ENCODE measurements at regions not wholly inside any gene's neighbourhood (a gene's known extent, or its start where the extent isn't known, plus 50 kb on each side); places are given as distances from the start of the nearest gene placed in this dataset.

DNA sequence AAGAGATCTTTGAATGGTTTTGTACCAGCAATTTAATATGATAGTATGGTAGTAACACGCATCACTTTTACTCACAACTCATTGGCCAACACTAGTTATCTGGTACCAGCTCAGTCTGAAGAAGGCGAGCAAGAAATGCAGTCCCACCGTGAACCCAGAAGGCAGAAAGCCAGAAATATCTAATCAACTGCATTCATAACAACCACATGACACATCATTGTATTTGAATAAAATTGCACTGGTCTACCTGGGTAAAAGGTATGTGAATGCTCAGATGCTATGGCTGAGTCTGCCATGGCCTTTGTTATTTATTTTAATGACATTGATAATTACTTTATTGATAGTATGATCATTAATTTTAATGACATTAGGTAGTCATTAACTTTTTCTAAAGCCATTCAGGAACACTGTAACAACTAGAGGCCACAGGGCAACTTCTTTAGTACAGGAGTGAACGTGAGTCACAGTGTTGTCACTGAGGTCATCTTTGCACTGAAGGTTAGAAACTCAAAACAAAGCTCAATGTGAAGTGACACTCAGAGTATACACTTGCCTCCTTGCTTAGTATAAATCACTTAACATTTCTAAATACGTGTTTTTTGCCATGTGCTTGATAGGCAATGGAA, 475.6 kb upstream of the TNP1 start:
- DNase-seq (ENCODE audit: low read depth), result no peak

- no peak for DNase-seq (ENCODE audit: low read depth)
Measured at GRCh38 chr2:217334561-217334960, 474.7 kb upstream of the TNP1 start.

DNA sequence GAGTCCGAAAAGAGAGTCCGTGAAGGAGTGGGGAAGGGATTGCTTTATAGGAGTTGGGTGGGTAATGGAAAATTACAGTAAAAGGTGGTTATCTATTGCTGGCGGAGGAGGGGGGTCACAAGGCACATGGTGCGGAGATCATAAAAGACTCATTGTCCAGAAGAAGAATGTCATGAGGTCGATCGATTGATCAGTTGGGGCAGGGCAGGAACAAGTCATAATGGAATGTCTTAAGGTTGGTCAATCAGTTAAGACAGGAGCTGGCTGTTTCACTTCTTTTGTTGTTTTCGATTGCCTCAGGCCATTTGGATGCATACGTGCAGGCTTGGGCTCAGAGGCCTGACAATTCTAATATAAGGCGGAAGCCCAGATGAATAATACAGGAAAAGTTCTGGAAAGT, 473.0 kb upstream of the TNP1 start:
- no peak for DNase-seq (ENCODE audit: low read depth)

DNA sequence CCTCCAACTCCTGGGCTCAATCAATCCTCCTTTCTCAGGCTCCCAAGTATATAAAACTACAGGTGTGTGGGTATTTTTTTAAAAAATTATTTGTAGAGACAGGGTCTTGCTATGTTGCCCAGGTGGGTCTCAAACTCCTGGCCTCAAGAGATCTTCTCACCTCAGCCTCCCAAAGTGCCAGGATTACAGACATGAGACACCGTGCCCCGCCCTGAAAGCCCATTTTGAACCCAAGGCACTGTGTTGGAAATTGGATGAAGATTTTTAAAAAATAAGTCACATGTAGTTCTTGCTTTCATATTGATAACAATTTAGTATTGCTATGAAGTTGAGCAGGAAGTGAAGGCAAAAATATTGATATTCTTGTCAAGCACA, 472.5 kb upstream of the TNP1 start:
- DNase-seq (ENCODE audit: low read depth), result no peak

DNA sequence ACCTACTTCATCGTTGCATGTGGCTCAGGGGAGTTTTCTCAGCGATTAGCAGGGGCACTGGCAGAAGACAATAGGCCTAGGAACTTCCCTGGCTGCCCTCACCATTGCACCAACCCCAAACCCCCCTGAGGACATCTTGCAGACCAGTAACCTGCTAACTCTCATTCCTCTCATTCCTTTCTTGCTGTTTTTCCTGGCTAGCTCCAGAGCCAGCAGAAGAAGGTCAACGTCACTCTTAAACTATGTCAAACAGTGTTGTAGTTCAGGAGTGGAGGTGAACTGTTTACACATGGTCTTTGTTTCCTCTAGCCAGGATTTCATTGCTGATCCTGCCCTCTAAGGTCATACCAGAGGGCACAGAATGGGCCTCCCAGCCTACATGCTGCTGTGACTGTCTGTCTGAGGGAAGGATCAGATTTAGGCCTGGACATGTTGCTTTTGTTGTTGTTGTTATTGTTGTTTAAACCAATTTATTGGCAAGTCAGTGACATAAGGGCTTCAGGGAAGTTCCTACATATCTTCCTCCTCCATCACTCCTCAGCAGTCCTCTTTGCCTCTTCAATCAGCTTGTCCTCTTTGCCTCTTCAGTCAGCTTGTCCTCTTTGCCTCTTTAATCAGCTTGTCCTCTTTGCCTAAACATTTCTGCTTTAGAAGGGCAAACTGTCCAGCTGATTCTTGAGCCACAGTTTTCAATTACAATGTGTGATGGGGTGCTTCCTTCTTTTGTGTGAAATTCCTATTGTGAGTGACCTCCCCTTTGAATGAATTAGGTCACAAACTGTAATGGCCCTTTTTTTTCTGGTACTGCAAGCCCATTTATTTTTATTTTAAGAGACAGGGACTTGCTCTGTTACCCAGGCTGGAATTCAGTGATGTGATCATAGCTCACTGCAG, 471.9 kb upstream of the TNP1 start:
- peak; percentile 87 for DNase-seq (ENCODE audit: low read depth)

- no peak for DNase-seq (ENCODE audit: low read depth)
Measured at GRCh38 chr2:217330647-217331046, 470.8 kb upstream of the TNP1 start.

GRCh38 chr2:217329023-217329431, 469.2 kb upstream of the TNP1 start:
- DNase-seq (ENCODE audit: low read depth), result no peak

GRCh38 chr2:217328622-217328978, 468.7 kb upstream of the TNP1 start:
- no peak for DNase-seq (ENCODE audit: low read depth)

DNA sequence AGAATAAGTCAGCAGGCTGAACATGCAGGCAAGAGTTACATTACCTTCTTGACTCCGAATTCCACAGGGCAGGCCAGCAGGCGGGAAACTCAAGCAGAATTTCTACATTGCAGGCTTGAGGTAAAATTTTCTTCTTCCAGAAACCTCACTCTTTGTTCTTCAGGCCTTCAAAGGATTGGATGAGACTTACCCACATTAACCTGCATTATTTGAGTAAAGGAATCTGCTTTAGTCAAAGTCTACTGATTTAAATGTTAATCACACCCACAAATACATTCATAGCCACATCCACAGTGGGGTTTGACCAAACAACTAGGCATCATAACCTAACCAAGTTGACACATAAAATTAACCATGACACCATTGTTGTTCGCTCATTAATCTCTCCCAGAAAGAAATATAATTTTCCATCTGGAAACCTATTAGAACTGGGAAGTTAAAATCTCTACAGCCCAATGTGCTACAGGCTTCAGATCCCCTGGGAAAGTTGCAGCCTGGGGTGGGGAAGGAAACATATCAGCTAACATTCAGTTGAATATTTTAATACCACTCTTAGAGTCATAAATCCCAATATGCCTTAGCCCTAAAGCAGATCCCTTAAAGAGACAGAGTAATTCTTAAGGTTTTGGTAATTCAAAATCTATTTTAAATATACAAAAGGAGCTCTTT, 468.2 kb upstream of the TNP1 start:
- DNase-seq (ENCODE audit: low read depth), result no peak

DNA sequence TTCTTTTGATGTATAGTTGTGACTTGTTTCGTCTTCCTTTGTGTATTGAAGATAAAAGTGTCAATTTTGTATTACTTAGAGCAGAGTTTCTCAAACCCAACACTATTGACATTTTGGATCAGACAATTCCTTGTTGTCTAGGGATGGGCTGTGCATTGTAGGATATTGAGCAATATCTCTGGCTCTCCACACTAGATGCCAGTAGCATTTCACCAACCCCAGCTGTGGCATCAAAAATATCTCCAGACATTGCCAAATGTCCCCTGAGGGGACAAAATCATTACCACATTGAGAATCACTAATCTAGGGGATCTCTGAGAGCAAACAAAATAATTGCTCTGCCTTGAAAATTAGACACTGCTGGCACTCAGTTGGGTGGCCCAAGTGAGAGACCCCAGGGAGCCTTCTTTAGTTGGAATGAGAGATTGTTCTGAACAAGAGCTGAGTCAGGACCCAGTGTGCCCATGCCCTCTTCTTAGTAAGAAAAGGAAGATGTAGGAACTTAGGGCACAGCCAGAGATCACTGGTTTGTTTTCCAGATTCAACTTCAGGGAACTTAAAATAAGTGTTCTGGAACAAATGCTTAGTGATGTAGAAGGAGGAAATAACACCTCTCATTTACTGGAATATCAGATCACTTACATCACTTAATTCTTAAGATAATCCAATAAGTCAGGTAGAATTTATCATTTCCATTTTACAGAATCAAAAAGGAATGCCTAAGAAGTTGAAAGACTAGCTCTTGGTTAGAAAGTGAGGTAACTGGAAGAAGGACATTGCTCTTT, 466.6 kb upstream of the TNP1 start:
- no peak for DNase-seq (ENCODE audit: low read depth)

DNA sequence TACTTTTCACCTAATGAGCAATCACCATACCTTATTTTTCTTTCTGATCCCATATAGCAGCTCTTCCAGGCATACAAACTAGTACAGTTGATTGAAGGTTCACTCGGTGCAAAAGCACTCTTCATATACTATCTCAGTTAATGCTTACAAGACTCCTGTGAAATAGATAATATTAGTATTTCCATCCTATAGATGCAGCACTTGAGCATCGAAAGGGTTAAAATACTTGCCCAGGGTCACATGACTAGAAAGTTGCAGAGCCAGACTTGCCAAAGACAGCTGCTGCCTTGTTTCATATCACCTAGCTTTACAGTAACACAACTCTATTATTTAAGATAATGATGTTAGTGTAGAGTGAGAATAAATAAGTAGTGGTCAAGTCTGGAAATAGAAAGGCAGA, 466.0 kb upstream of the TNP1 start:
- no peak for DNase-seq (ENCODE audit: low read depth)

DNA sequence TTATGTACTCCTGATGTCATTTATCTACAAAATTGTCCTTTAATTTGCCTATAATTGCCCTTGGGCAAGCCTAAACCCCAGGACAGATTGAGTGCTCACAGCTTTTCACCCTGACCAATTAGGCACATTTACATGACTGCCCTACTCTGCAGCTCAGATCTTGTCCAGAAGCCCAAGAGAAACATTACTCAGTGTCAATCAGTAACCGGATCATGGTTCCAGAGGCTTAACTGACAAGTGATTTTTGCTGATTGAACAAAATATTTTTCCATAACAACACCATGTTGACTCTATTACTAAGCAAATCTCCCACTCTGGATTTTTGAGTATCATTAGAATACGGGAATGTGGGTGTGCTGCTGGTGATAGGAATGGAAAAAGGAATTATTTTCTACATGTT, 465.4 kb upstream of the TNP1 start:
- no peak for DNase-seq (ENCODE audit: low read depth)

- DNase-seq (ENCODE audit: low read depth), result peak; percentile 83
Measured at GRCh38 chr2:217316743-217317142, 456.9 kb upstream of the TNP1 start.

GRCh38 chr2:217314021-217314460, 454.2 kb upstream of the TNP1 start:
- no peak for DNase-seq (ENCODE audit: low read depth)

DNA sequence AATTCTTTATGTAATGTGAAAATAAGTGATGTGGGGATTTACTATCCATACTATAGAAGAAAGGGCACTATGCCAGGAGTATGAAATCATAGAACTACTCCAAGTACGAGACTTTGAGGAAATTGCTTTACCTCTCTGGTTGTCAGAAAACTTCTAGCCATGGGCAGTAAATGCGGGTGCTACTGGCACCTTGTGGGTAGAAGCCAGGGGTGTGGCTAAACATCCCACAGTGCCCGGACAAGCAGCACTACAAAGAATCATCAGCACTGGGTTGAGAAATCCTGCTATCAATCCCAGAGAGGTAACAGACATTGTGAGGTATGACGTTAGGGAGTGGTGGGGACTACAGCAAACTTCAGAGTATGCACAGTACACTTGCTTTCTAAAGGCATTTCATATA, 453.5 kb upstream of the TNP1 start:
- DNase-seq (ENCODE audit: low read depth), result no peak

DNA sequence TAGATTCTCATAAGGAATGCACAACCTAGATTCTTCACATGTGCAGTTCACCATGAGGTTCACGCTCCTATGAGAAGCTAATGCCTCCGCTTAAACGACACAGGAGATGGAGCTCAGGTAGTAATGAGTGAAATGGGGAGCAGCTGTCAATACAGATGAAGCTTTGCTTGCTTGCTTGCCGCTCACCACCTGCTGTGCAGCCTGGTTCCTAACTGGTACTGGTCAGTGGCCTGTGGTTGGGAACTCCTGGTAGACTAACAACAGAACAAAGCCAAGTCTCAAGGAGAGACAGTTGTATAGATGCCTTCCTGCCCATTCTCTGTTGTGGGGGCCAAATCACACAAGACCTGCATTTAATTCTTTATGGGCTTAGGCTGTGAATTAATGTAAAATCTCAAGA, 449.2 kb upstream of the TNP1 start:
- DNase-seq (ENCODE audit: low read depth), result no peak

DNA sequence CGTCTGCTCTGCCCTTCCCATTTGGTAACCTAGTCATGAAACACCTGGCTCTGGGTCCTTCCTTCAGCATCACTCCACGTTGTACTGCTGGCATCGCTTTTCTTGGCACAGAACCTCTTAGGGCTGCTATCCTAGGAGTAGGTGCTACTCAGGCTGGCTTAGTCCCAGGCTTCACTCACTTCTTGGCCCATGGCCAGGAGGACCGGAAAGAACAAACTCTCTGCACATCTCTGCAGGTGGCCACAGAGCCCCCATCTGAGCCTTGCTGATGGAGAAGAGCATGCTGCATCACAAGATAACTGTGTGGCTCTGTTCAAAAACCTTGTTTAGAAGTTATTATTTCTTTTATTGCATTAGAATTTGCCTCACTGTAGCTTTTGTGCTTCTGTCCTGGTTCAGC, 447.2 kb upstream of the TNP1 start:
- no peak for DNase-seq (ENCODE audit: low read depth)

- DNase-seq (ENCODE audit: low read depth), result no peak
Measured at GRCh38 chr2:217305882-217306281, 446.0 kb upstream of the TNP1 start.

DNA sequence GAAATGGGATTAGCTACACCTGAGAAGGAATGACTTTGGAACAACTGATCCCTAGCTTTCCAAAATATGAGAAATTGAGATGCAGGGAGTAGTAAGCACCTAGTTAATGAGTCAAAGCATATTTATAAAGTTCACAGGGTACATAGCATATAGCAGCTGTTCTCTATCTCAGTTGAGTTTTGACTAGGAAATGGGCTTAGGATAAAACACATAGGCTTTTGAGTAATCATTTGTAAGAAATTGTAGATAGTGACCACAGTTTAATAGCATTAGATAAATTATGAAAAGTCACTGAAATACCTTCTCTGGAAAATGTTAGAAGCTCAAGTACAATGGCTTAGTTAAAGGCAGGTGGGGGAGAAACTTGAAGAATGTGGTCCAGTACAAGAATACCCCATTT, 444.7 kb upstream of the TNP1 start:
- no peak for DNase-seq (ENCODE audit: low read depth)

- no peak for DNase-seq (ENCODE audit: low read depth)
Measured at GRCh38 chr2:217302856-217303255, 443.0 kb upstream of the TNP1 start.

DNA sequence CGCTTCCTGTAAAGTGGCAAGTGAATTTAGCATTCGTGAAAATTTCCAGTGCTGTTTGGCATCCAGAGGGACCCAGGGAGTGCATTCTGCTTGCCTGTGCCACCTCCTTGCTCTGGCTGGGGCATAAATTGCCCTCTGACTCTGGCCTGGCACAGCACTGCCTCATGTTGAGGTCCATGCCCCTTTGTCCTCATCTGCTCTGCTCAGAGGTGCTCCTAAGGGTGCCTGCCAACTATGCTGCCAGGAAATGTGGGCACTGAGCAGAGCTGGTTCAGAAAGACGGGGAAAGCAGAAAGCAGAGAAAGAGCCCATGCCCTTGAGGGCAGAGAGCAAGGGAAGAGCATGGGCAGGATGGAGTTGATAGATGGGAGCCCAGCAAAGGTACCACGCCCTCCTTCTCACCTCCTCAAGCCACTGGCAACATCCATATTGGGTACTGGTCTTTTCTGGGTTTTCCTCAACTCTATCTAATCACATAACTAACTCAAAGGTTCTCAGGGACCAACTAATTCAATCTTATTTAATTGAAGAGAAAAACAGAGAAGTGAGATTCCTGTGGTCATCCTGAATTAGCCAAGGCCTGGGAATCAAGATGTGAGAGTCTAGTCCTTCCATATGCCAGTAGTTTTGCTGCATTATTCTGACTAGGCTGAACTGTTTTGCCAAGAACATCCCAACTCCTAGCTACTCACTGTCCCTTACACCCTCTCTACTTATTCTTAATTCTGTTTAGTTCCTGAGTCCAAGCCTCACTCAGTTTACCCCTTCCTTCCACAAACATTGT, 441.5 kb upstream of the TNP1 start:
- DNase-seq (ENCODE audit: low read depth), result no peak

DNA sequence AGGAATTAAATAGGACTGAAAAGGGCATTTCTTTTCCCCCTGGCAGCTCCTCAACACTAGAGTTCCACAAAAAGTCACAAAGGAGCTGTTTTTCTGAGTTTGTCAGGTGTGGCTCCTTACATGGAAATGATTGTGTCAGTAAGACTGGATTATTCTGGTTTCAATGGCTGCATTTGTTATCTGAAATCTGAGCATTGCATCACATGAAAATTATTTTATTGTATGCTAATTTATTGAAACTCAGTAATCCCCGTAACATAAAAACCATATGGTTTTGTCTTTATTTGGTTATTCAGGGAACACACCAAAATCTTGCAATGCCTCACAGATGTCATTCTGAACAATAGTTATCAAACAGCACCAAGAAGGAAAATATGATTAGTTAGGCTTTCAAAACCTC, 439.7 kb upstream of the TNP1 start:
- DNase-seq (ENCODE audit: low read depth), result no peak
